SK-N-MC (cell line): ENCODE measurements at regions not wholly inside any gene's neighbourhood (a gene's known extent, or its start where the extent isn't known, plus 50 kb on each side); places are given as distances from the start of the nearest gene placed in this dataset.

ENCODE experiments used
- FOXP2 ChIP-seq: optimal IDR thresholded peaks from 2 replicates; pipeline ENCODE3; 2011; ENCODE audit warnings: mild to moderate bottlenecking, moderate library complexity; ENCODE audit not compliant: insufficient read depth; ENCODE audit errors: extremely low read length, control extremely low read depth
- POLR2AphosphoS5 ChIP-seq: IDR thresholded peaks from 2 replicates; pipeline ENCODE4 v1.6.1; 2012; ENCODE audit warnings: mild to moderate bottlenecking, low read depth, low read length, borderline replicate concordance

DNA sequence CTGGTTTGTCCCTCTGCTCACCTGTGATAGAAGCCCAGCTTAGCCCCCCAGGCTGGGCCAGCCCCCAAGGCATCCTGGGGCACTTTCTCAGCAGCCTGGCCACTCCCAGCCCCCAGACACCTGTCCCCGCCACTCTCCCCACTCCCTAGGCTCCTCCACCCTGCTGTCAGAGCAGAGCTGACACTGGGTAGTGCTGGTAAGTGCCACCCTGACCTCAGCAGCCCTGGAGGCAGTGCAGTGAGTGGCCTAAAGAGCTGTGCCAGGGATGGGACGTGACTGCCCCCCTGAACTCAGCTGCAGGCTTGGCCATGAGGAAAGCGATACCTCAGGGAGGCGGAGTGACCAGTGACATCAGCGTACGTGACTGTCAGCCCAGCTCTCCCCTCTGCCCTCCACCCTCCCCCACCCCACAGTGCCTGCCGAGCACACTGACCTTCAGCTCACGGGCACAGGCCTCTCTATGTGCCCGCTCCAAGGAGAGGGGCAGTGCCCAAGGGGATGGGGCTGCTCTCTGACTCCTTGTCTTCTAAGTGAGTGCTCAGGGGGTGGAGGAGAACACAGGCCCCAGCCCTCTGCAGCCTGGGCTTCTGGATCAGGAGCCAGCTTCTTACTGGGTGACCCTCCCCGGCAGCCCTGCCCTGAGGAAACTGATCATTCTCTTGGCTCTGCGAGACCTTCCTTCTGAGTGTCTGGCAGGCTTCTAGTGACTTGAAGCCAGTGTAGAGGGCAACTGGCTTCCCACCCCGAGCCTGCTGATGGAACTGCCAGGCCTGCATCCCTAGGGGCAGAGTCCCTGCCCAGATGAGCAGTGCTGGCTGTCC lies 172.7 kb downstream of the MRPL14 start:
- no peak for TF ChIP-seq FOXP2
- TF ChIP-seq POLR2AphosphoS5 = no peak
